Thyroid gland (tissue), 4 donors: ENCODE measurements at regions not wholly inside any gene's neighbourhood (a gene's known extent, or its start where the extent isn't known, plus 50 kb on each side); places are given as distances from the start of the nearest gene placed in this dataset.

Experiments used
- DNase-seq, 2 donors: peaks; one replicate each; pipeline ENCODE4 v3.0.0-alpha.2; 2019
- H3K27ac ChIP-seq, 3 donors: fragments of 200-600 bp; sonication (generic); 1 replicate in 2 of 3; 2 replicates in 1 of 3; pipeline ENCODE4 v1.5.1; 2016 to 2019; ENCODE audit warnings: mild to moderate bottlenecking in 1 of 3, moderate library complexity in 1 of 3
- H3K27me3 ChIP-seq: fragments of 200-600 bp; sonication (generic); one replicate; pipeline ENCODE4 v1.5.1; 2019
- H3K36me3 ChIP-seq, 2 donors: fragments of 200-600 bp; sonication (generic); one replicate each; pipeline ENCODE4 v1.5.1; 2016 to 2019
- H3K4me1 ChIP-seq, 2 donors: fragments of 200-600 bp; sonication (generic); one replicate each; pipeline ENCODE4 v1.5.1; 2017 to 2019
- H3K4me3 ChIP-seq, 3 donors: fragments of 200-600 bp; sonication (generic); replicated peaks in 1 of 3; 1 replicate in 2 of 3; 2 replicates in 1 of 3; pipeline ENCODE4 v1.5.1; 2016; ENCODE audit warnings: mild to moderate bottlenecking in 1 of 3
- H3K9me3 ChIP-seq: fragments of 200-600 bp; sonication (generic); one replicate; pipeline ENCODE4 v1.5.1; 2017
- POLR2A ChIP-seq, 2 donors: fragments of 450-650 bp; IDR thresholded peaks; one replicate each; pipeline ENCODE4 v1.6.1; 2017; ENCODE audit warnings: antibody characterized with exemption in 2 of 2, mild to moderate bottlenecking in 2 of 2, moderate library complexity in 1 of 2
- WGBS, 2 donors: methylation state at CpG; one replicate each; pipeline ENCODE4 v1.1.5; 2017; 5-methylcytosine and 5-hydroxymethylcytosine counted together
- intact Hi-C: fragments of 100-400 bp; cut with DNase I; formaldehyde crosslinking; loops from one replicate; pipeline ENCODE4 v1.15.1; 2023
- TF ChIP-seq, protein P1 (sequence below), 6 experiments: fragments of 200-600 bp in 3 of 6; fragments of 450-650 bp in 3 of 6; sonication (generic) in 3 of 6; IDR thresholded peaks; one replicate each; pipeline ENCODE4 v1.5.1; 2016 to 2019; ENCODE audit warnings: antibody characterized with exemption in 6 of 6, mild to moderate bottlenecking in 2 of 6, inconsistent platforms in 1 of 6, moderate library complexity in 1 of 6

DNA sequence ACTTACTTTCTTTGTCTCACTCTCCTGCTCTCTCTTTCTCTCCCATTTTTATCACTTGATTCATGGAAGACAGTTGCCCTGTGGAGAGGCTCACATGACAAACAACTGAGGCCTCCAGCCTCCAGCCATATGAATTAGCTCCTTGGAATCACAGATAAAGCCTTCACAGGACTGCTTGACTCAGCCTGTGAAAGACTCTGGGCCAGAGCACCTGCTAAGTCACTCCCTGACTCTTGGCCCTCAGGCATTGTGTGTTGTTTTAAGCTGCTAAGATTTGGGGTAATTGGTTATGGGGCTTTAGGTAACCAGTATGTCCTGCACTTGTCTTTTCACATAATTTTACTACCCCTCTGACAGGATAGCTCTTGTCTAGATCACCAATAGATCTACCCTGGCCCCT, 334.9 kb downstream of the SOX11 start:
- Histone ChIP-seq H3K27me3 (no peaks in the 10 kb centered on the region), H3K4me3 (no peak overlapping the region), H3K36me3 (no peaks in the 10 kb centered on the region), H3K27ac (no peak overlapping the region), H3K4me1 (no peaks in the 10 kb centered on the region), H3K9me3 (no peaks in the 10 kb centered on the region)
- no peak for DNase-seq
- intact Hi-C loops, result no loop called here
- TF ChIP-seq POLR2A (IDR thresholded peaks at IDR 0.05), result no peak
- TF ChIP-seq, protein P1, sequence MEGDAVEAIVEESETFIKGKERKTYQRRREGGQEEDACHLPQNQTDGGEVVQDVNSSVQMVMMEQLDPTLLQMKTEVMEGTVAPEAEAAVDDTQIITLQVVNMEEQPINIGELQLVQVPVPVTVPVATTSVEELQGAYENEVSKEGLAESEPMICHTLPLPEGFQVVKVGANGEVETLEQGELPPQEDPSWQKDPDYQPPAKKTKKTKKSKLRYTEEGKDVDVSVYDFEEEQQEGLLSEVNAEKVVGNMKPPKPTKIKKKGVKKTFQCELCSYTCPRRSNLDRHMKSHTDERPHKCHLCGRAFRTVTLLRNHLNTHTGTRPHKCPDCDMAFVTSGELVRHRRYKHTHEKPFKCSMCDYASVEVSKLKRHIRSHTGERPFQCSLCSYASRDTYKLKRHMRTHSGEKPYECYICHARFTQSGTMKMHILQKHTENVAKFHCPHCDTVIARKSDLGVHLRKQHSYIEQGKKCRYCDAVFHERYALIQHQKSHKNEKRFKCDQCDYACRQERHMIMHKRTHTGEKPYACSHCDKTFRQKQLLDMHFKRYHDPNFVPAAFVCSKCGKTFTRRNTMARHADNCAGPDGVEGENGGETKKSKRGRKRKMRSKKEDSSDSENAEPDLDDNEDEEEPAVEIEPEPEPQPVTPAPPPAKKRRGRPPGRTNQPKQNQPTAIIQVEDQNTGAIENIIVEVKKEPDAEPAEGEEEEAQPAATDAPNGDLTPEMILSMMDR (IDR thresholded peaks at IDR 0.05), result no peak

DNA sequence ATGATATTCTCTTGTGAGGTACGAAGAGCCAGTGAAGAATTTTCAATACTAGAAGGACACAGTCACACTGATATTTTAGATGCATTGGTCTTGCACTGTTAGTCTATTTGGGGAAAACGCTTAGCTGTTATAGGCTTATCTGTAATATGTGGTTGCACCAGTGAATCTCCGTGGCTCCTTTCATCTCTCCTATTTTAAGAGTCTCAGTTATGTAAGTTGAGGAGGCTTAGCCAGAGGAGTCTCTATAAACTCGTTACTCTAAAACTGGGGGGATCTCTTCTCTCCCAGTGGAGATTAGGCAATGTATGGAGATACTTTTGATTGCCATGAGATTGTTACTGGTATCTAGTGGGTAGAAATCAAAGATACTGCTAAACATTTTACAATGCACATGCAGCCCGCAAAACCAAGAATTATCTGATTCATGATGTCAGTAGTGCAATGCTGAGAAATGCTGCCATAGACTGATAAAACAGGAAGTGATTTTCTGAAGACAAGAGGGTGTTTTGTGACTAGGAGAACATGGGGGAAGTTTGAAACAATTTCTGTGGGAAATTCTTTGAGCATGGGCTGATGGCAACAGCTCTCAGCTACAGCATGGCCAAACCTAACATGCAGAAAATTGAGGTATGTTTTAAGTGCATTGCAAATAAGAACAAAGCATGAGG, 339.1 kb downstream of the SOX11 start:
- H3K27ac ChIP-seq, result no peak overlapping the region
- intact Hi-C loops, result no loop called here

DNA sequence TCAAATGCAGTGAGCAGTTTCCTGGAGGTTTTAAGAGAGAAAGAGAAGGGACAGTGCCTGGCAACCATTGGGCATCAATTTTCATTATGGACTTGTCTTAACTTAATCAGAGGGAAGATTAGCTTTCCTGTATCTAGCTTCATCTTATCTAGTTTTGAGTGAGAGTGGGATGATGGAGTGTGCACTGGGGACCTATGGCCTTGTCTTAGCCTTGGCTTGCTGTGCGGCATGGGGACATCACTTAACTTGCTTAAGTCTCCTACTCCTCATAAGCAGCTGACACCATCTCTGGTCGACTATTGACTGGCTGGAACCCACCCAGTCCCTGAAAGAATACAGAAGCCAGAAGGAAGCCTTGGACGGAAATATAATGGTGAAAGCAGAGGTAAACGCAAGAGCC, 344.0 kb downstream of the SOX11 start:
- no peak for TF ChIP-seq POLR2A (IDR thresholded peaks at IDR 0.05)
- TF ChIP-seq, protein P1 (IDR thresholded peaks at IDR 0.05), result no peak
- no peak for DNase-seq
- Histone ChIP-seq H3K4me1 (no peaks in the 10 kb centered on the region), H3K36me3 (no peaks in the 10 kb centered on the region), H3K4me3 (no peak overlapping the region), H3K9me3 (no peaks in the 10 kb centered on the region), H3K27ac (no peak overlapping the region), H3K27me3 (no peaks in the 10 kb centered on the region)
- 86 to 93% methylated on average over 4 of the region's 4 CpGs for WGBS, 2 donors
- intact Hi-C loops, result no loop called here

More for the DNA sequence above, 339.1 kb downstream of the SOX11 start:
- no peak for DNase-seq
- Histone ChIP-seq H3K4me1 (no peaks in the 10 kb centered on the region), H3K36me3 (no peaks in the 10 kb centered on the region), H3K9me3 (no peaks in the 10 kb centered on the region), H3K27me3 (no peaks in the 10 kb centered on the region), H3K4me3 (no peak overlapping the region)
- TF ChIP-seq POLR2A (IDR thresholded peaks at IDR 0.05), result no peak
- TF ChIP-seq, protein P1 (IDR thresholded peaks at IDR 0.05), result no peak
- 85 to 89% methylated on average over 5 of the region's 5 CpGs for WGBS, 2 donors

DNA sequence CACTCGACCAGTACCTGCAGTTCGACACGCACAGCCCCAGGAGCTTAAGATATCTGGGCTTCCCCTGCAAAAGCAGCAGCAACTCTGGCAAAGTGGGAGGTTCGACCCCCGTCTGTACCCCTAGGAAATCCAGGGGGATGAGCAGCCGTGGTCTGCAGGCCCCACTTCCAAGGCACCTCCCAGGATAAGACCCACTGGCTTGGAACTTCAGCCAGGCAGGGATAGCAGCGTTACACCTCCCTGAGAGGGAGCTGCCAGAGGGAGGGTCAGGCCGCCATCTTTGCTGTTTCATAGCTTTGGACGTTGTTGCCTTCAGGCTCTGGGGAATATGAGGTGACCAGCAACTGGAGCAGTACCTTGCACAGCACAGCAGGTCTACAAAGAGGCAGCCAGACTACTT, 351.1 kb downstream of the SOX11 start:
- Histone ChIP-seq H3K9me3 (no peaks in the 10 kb centered on the region), H3K36me3 (no peaks in the 10 kb centered on the region), H3K4me1 (no peaks in the 10 kb centered on the region), H3K27me3 (no peaks in the 10 kb centered on the region), H3K4me3 (no peak overlapping the region), H3K27ac (no peak overlapping the region)
- 73 to 76% methylated on average over 7 to 9 of the region's 9 CpGs for WGBS, 2 donors
- TF ChIP-seq, protein P1 (IDR thresholded peaks at IDR 0.05), result no peak
- TF ChIP-seq POLR2A (IDR thresholded peaks at IDR 0.05), result no peak
- DNase-seq, result no peak
- intact Hi-C loops, result no loop called here

DNA sequence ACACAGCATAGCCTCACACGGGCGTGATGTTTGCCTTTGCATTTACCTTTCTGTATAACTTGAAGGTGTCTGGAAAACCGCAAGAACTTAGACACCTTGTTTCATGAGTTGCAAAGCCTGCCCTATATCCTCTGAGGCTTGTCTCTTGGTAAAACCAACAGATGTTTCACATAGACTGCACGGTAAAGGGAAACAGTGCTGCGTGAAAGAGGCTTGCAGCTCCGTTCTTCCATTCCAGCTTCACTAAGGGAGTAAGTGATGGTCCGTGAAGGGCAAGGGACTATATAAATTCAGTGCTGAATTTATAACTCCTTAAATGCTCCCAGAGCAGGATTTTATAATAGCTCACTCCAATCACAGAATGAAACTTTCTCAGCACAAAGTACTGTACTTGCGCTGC, 360.5 kb downstream of the SOX11 start:
- 74 to 75% methylated on average over 8 of the region's 8 CpGs for WGBS, 2 donors
- Histone ChIP-seq H3K27ac (no peak overlapping the region), H3K27me3 (no peaks in the 10 kb centered on the region), H3K4me1 (no peaks in the 10 kb centered on the region), H3K36me3 (no peaks in the 10 kb centered on the region), H3K9me3 (no peaks in the 10 kb centered on the region), H3K4me3 (no peak overlapping the region)
- no peak for DNase-seq
- intact Hi-C loops, result no loop called here
- TF ChIP-seq, protein P1 (IDR thresholded peaks at IDR 0.05), result no peak
